Activated CD8-positive, alpha-beta memory T cell treated with anti-CD3 and anti-CD28 coated beads, Interleukin-2, amount 50 U/mL, for 1 hour (primary cell): ENCODE measurements at regions not wholly inside any gene's neighbourhood (a gene's known extent, or its start where the extent isn't known, plus 50 kb on each side); places are given as distances from the start of the nearest gene placed in this dataset.
"Not testable (repeated sequence)": the region's sequence is repeated elsewhere in the genome, so short reads cannot be mapped to it uniquely, and the experiment has no call there.

Source experiments
- DNase-seq: peaks from one replicate; pipeline ENCODE4 v3.0.0-alpha.2; 2020; ENCODE audit errors: extremely low read depth

DNA sequence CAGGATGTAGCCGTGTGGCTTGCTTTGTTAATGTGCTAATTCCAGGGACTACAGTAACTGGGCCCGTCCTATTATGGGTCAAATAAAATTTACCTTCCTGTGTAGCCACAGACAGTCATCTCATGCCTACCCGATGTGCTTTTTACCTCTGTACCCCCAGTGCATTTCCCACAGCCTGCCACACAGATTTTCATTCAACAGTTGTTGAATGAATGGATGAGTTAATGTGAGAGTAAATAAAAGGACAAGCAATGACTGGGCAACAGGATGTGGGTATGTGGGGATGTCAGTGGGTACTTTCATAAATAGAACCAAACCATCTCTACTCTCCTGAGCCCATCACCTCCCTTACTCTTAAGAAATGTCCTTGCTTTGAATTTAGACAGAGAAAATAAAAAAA, 441.2 kb upstream of the ZNF462 start:
- no peak for DNase-seq

GRCh38 chr9:106423575-106423974, 439.4 kb upstream of the ZNF462 start:
- no peak for DNase-seq

DNA sequence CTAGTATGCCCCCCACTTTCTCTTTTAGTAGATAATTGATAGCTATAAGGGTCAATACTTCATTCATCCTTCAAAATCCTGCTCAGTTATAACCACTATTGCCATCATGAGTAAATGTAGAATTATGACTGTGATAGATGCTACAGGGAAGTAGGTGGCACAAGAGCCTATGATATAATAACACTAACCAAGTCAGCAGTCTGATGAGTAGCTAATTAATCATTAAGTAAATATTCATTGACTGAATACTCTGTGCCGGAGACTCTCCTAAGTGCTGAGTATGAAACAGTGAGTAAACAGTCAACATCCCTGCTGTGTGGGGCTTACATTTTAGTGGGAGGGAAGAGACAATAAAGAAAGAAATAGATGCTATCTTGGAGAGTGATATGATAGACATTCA, 430.3 kb upstream of the ZNF462 start:
- DNase-seq: no peak

DNA sequence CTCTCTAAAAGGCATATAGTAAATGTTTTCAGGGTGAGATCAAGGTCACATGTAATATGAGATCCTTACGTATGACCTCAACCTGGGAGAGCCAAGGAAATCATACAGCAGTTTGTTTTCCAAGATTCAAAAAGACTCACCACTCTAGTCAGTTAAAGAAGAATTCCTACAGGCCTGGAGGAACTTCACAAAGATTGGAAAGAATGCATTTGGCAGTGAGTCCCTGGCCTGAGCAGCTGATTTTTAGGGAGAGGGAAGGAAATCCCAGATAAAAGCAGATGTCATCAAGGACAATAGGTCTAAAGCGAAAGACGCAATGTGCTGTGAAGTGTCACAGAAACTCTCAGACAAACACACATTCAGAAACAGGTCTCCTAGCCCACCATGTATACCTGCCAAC, 424.0 kb upstream of the ZNF462 start:
- no peak for DNase-seq

GRCh38 chr9:106441283-106441682, 421.7 kb upstream of the ZNF462 start:
- no peak for DNase-seq

DNA sequence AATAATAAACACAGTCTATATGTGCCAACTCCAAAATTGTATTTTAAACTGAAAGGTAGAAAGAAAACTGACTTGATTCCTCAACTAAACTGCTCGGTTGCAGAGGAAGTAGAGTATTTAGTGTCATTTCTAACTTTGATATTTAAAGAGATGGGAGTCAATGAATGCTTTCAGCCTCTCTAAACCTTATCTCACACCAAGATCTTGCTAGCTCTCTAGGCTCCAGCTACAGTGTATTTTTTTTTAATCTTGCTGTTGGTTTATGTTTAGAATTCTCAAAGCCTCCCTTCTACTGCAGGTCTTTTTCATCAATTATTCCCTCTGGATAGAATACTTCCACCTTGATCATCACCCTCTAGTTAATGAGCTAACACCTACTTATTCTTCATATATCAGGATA, 419.4 kb upstream of the ZNF462 start:
- no peak for DNase-seq

DNA sequence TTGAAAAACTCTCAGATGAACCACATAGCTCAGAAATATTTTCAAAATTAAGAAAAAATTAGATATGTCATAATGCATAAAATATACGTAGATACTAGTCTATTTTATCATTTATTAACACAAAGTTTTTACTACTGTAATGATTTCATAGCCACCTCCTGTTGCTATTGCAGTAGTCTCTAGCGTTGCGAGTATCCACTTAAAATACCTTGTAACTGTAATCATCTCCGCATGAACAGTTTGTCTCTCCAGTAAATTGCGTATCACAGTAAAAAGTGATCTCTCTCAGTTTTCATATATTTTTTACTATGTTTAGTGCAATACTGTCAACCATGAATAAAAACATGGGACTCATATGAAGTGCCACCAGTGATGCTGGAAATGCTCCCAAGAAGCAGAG, 417.9 kb upstream of the ZNF462 start:
- DNase-seq: no peak

DNA sequence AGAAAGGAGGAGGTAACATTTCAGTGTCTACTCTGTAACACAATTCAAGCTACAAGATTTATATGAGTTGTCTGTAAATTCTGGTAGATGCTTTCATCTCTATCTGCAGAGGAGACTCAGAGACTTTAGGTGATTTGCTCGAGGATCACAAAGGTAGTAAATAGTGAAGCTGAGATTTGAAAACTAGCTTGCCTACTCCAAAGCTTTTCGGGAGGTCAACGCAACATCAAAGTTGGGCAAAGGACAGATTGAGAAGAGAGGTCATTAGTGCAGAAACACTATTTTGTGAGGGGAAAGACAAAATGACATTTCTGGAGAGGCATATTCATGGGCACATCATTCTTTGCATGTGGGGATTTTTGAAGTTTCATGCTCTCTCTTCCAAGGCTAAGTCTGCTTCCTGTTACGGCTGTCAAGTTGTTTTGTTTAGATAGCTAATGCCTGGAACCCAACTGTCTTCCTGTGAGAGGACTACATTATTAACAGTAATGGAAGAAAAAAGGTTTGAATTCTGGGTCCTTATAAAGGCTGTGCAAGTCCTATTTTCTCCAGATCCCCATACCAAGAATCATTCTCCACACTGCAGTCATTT, 413.5 kb upstream of the ZNF462 start:
- DNase-seq: no peak

GRCh38 chr9:106450549-106450948, 412.4 kb upstream of the ZNF462 start:
- no peak for DNase-seq

- DNase-seq: no peak
Observed at GRCh38 chr9:106451223-106451622, 411.7 kb upstream of the ZNF462 start.

- no peak for DNase-seq
Observed at GRCh38 chr9:106456581-106456980, 406.4 kb upstream of the ZNF462 start.

- DNase-seq: no peak
Observed at GRCh38 chr9:106467113-106467864, 395.7 kb upstream of the ZNF462 start.

- no peak for DNase-seq
Observed at GRCh38 chr9:106467865-106468164, 395.2 kb upstream of the ZNF462 start.

- no peak for DNase-seq
Observed at GRCh38 chr9:106468431-106468830, 394.5 kb upstream of the ZNF462 start.

- no peak for DNase-seq
Observed at GRCh38 chr9:106478312-106478711, 384.7 kb upstream of the ZNF462 start.

DNA sequence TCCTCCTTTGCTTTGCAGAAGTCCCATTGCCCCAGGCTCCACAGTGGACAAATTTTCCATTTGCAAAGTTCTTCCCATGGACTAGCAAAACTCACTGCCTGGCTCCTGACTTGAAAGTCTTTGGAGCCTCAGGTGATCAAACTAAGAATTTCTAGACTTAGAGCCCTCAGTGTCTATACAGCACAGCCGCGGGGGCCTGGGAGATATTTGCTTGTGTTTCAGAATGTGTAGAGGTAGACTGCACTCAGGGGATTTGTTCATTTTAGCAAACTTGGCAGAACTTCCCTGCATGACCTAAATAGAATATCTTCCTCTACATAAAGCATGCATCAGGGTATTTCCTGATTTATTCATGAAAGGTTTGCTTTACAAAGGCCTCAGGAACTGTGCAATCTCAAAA, 384.2 kb upstream of the ZNF462 start:
- DNase-seq: no peak

DNA sequence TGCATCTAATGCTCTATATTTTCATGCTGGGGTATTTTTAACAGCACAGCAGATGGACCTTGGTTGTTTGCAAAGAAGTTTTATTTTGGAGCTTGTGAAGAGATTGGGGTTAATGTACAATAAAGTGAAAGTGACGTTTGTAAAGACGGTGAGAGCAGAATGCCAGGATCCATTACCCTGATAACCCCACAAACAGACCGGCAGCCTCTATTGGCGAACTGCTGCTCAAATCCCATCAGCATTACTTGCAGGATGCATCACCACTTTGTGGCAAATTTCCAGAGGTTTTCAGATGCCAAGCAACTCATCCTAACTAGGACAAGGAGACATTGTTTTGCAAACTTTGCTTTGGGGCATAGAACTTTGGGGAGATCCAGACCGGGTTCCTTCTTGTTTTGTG, 383.3 kb upstream of the ZNF462 start:
- no peak for DNase-seq

DNA sequence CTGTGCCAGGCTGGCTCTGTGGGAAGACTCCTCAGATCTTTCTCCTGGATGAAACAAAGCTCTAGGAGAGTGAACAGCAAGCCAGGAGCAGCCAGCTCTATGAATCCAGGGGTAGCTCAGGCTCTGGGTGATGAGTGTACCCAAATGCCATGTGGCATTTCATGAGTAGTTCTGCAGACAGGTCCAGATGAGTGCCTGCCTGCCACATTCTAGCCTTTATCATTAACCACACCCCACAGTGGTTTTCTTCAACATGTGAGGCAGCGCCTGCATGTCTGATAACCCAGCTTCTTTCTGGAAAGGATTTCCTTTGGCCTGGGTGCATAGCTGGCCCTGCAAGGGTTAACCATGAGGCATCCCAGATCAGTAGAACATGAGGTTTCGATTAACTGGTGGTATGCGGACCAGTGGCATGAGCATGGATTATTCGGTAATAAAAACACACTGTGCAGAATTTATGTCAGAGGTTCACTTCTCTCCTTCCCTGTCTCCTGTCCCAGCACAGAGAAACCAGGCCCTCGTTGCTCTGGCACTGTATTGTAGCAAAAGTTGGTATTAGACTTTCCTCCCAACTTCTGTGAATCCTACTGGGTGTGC, 381.9 kb upstream of the ZNF462 start:
- no peak for DNase-seq

DNA sequence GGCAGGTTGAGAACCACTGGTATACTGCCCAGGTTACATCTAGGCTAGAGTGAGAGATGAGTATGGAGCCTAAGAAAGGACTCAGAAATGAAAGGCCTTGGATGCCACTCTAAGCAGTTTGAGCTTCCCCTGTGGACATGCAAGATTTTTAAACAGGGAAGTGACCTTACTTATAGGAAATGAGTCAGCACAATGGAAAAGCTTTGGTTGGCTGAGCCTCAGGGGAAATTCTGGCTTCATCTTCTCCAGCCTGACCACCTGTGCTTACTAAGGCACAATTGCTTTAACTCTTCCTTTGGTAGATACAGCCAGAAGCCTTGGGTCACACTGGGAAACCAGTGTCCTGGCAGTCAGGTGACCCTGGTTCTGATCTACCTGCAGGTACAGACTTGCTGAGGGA, 380.2 kb upstream of the ZNF462 start:
- no peak for DNase-seq

DNA sequence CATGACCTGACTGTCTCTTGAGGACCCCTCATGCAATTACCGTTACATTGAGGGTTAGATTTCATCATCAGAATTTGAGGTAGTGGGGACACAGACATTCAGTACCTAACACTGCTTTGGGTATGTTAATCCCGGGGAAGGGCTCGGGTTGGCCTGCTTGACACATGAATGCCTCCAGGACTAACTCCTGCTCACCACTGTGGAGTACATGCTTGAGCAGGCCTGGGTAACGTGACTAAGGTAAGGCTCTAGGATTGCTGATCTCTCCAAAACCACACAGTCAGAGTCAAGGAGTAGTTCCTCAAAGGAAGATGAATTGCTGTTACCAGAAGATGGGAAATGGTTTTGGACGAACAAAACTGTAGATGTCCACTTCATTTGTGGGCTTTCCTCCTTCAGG, 376.3 kb upstream of the ZNF462 start:
- no peak for DNase-seq

GRCh38 chr9:106487266-106487665, 375.7 kb upstream of the ZNF462 start:
- DNase-seq: no peak

DNA sequence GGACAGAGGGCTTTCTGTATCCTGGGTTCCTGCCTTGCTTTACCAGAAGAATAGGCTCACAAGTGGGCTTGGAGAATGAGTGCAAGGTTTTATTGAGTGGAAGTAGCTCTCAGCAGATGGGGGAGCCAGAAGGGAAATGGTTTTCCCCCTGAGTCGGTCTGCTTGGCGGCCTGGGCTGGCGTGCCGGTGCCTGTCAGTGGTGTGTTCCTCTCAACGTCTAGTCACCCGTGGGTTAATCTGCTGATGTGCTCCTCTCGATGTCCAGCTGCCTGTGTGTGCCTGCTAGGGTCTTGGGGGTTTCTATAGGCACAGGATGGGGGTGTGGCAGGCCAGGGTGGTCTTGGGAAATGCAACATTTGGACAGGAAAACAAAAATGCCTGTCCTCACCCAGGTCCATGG, 370.8 kb upstream of the ZNF462 start:
- not testable (repeated sequence) for DNase-seq

DNA sequence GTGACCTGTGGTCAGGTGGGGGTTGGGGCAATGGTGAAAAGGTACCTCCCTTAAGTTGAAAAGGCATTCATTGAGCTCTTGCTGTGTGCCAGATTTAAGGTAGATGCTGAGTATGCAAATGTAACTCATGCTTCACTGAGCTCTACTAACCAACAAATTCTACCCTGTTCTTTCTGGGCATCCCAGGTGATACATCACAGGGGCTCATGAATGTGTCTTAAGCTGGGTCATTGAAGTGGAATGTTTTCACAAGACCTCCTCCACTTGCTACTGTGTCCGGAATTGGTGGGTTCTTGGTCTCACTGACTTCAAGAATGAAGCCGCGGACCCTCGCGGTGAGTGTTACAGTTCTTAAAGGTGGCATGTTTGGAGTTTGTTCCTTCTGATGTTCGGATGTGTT, 362.8 kb upstream of the ZNF462 start:
- DNase-seq: no peak

- not testable (repeated sequence) for DNase-seq
Observed at GRCh38 chr9:106501210-106501609, 361.8 kb upstream of the ZNF462 start.
